Kidney epithelial cell (primary cell): ENCODE measurements at regions not wholly inside any gene's neighbourhood (a gene's known extent, or its start where the extent isn't known, plus 50 kb on each side); places are given as distances from the start of the nearest gene placed in this dataset.
"Not testable (repeated sequence)": the region's sequence is repeated elsewhere in the genome, so short reads cannot be mapped to it uniquely, and the experiment has no call there.

Source experiments
- DNase-seq: peaks from one replicate; pipeline ENCODE4 v3.0.0-alpha.2; 2010; ENCODE audit warnings: low read depth
- H3K27me3 ChIP-seq: 2 replicates; pipeline ENCODE4 v1.6.0; 2011; ENCODE audit warnings: low read length; ENCODE audit not compliant: control insufficient read depth, insufficient read depth
- H3K36me3 ChIP-seq: 2 replicates; pipeline ENCODE4 v1.5.1; 2011; ENCODE audit warnings: low read length; ENCODE audit not compliant: control insufficient read depth, insufficient read depth
- H3K4me3 ChIP-seq: 2 replicates; pipeline ENCODE4 v1.5.1; 2011; ENCODE audit warnings: low read depth, mild to moderate bottlenecking, control low read depth, low read length
- CTCF ChIP-seq: IDR thresholded peaks from 2 replicates; pipeline ENCODE4 v1.5.1; 2011; ENCODE audit warnings: mild to moderate bottlenecking, moderate library complexity, low read length, control low read depth, inconsistent platforms; ENCODE audit not compliant: insufficient read depth, poor library complexity, severe bottlenecking

GRCh38 chr1:73854527-73854926, 343.4 kb downstream of the LRRIQ3 start:
- no peak for DNase-seq
- H3K36me3 ChIP-seq, result no peaks in the 10 kb centered on the region
- no peaks in the 10 kb centered on the region for H3K27me3 ChIP-seq
- no peak for TF ChIP-seq CTCF
- no peak overlapping the region for H3K4me3 ChIP-seq

DNA sequence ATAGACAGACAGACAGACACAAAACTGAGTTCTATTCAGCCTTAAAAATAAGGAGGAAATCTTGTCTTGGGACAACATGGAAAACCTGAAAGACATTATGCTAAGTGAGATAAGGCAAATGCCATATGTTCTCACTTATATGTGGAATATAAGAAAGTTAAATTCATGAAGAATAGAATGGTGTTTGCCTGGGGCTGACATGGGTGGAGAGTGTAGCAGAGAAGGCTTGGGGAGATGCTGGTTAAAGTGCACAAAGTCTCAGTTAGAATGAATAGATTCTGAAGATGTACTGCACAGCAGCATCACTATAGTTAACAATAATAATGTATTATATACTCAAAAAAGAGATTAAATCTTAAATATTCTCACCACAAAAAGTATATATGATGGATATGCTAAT, 355.5 kb downstream of the LRRIQ3 start:
- no peak for TF ChIP-seq CTCF

GRCh38 chr1:73839922-73840321, 358.1 kb downstream of the LRRIQ3 start:
- peak; percentile 49 for TF ChIP-seq CTCF
- no peaks in the 10 kb centered on the region for H3K36me3 ChIP-seq
- DNase-seq, result no peak
- H3K4me3 ChIP-seq, result no peak overlapping the region
- H3K27me3 ChIP-seq, result no peaks in the 10 kb centered on the region

More for the DNA sequence above, 355.5 kb downstream of the LRRIQ3 start:
- H3K4me3 ChIP-seq, result no peak overlapping the region
- H3K36me3 ChIP-seq, result no peaks in the 10 kb centered on the region
- H3K27me3 ChIP-seq, result no peaks in the 10 kb centered on the region
- no peak for DNase-seq

GRCh38 chr1:73832276-73833181, 365.4 kb downstream of the LRRIQ3 start:
- TF ChIP-seq CTCF, result no peak
- no peaks in the 10 kb centered on the region for H3K36me3 ChIP-seq
- no peak overlapping the region for H3K4me3 ChIP-seq
- no peak for DNase-seq
- H3K27me3 ChIP-seq, result no peaks in the 10 kb centered on the region

DNA sequence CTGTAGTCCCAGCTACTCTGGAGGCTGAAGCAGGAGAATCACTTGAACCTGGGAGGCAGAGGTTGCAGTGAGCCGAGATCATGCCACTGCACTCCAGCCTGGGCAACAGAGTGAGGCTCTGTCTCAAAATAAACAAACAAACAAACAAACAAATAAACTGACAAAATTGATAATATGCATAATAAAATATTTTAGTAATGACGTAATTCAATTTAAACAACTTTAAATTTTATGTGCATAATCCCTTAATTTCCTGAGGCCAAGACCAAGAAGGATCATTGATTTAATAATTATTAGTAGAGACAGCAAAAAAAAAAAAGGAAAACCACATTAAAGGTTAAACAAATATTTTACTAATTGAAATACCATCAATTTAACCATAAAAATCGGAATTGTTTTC, 370.7 kb downstream of the LRRIQ3 start:
- DNase-seq, H3K36me3 ChIP-seq, H3K4me3 ChIP-seq, H3K27me3 ChIP-seq: not testable (repeated sequence)

DNA sequence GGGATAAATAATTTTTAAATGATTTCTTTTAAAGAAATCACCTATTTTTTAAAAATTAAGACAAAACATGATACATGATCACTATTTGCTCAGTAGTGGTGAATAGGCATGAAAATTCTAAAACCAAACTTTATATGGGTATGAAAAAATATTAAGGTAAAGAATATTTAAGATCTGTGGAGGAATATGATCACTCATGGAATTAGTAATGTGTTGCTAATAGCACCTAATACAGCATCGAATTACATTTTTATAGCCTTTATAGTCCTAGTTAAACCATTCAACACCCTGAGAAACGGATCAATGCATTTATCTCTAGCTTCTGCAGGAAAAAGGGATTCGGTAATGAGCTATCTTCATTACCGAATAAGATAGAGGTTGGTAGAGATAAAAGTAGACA, 373.9 kb downstream of the LRRIQ3 start:
- H3K4me3 ChIP-seq, result no peak overlapping the region
- no peak for DNase-seq
- no peaks in the 10 kb centered on the region for H3K27me3 ChIP-seq
- no peak for TF ChIP-seq CTCF
- no peaks in the 10 kb centered on the region for H3K36me3 ChIP-seq
